SK-N-SH treated with all-trans-retinoic acid at 6 μM for 48 hours (cell line): ENCODE measurements at regions not wholly inside any gene's neighbourhood (a gene's known extent, or its start where the extent isn't known, plus 50 kb on each side); places are given as distances from the start of the nearest gene placed in this dataset.
A peak's percentile ranks its signal among the peaks of the same experiment; 100 is the strongest.

Source experiments
- ATAC-seq: fragments of 200-7000 bp; cut with Tn5 transposase; 3 replicates; pipeline ENCODE4 v1.9.1; 2020; ENCODE audit warnings: mild to moderate bottlenecking, moderate library complexity
- ARNTL ChIP-seq: fragments of 450-650 bp; formaldehyde crosslinking; IDR thresholded peaks from 2 replicates; pipeline ENCODE4 v1.5.0; 2020; ENCODE audit warnings: low read depth, mild to moderate bottlenecking, moderate library complexity, borderline replicate concordance
- BACH2 ChIP-seq: fragments of 250-450 bp; sonication (Bioruptor Pico); IDR thresholded peaks from 2 replicates; pipeline ENCODE4 v1.9.0; 2021; ENCODE audit warnings: mild to moderate bottlenecking, borderline replicate concordance
- CSDC2 ChIP-seq: fragments of 250-450 bp; sonication (Bioruptor Pico); IDR thresholded peaks from 2 replicates; pipeline ENCODE4 v1.5.0; 2020; ENCODE audit warnings: mild to moderate bottlenecking, moderate library complexity
- CSRNP3 ChIP-seq: fragments of 250-450 bp; sonication (Bioruptor Pico); IDR thresholded peaks from 2 replicates; pipeline ENCODE4 v1.5.1; 2021; ENCODE audit warnings: mild to moderate bottlenecking, moderate library complexity
- ESRRG ChIP-seq: fragments of 250-450 bp; sonication (Bioruptor Pico); IDR thresholded peaks from 2 replicates; pipeline ENCODE4 v1.6.1; 2021; ENCODE audit warnings: mild to moderate bottlenecking
- GLIS3 ChIP-seq: fragments of 250-450 bp; sonication (Bioruptor Pico); IDR thresholded peaks from 2 replicates; pipeline ENCODE4 v1.5.0; 2020; ENCODE audit warnings: mild to moderate bottlenecking, moderate library complexity
- ISL1 ChIP-seq: fragments of 250-450 bp; sonication (Bioruptor Pico); IDR thresholded peaks from 2 replicates; pipeline ENCODE4 v2.1.2; 2022; ENCODE audit warnings: mild to moderate bottlenecking, moderate library complexity
- OSR1 ChIP-seq: fragments of 250-450 bp; sonication (Bioruptor Pico); IDR thresholded peaks from 2 replicates; pipeline ENCODE4 v1.8.0; 2022; ENCODE audit warnings: moderate library complexity, mild to moderate bottlenecking, inconsistent platforms
- PATZ1 ChIP-seq: fragments of 250-450 bp; sonication (Bioruptor Pico); IDR thresholded peaks from 2 replicates; pipeline ENCODE4 v1.8.0; 2020; ENCODE audit warnings: mild to moderate bottlenecking, moderate library complexity, borderline replicate concordance
- POU6F1 ChIP-seq: fragments of 250-450 bp; sonication (Bioruptor Pico); IDR thresholded peaks from 2 replicates; pipeline ENCODE4 v1.8.0; 2021; ENCODE audit warnings: low read depth, mild to moderate bottlenecking, moderate library complexity, borderline replicate concordance
- PPARA ChIP-seq: fragments of 250-450 bp; sonication (Bioruptor Pico); IDR thresholded peaks from 2 replicates; pipeline ENCODE4 v1.5.0; 2020; ENCODE audit warnings: mild to moderate bottlenecking, borderline replicate concordance
- RARB ChIP-seq: fragments of 250-450 bp; sonication (Bioruptor Pico); IDR thresholded peaks from 2 replicates; pipeline ENCODE4 v1.8.0; 2021; ENCODE audit warnings: mild to moderate bottlenecking, moderate library complexity
- SNAI2 ChIP-seq: fragments of 250-450 bp; sonication (Bioruptor Pico); IDR thresholded peaks from 2 replicates; pipeline ENCODE4 v1.5.0; 2020; ENCODE audit warnings: mild to moderate bottlenecking, moderate library complexity
- TCF4 ChIP-seq: fragments of 250-450 bp; sonication (Bioruptor Pico); IDR thresholded peaks from 2 replicates; pipeline ENCODE4 v1.8.0; 2021; ENCODE audit warnings: mild to moderate bottlenecking, moderate library complexity, borderline replicate concordance
- TOX ChIP-seq: fragments of 250-450 bp; sonication (Bioruptor Pico); IDR thresholded peaks from 2 replicates; pipeline ENCODE4 v1.8.0; 2021; ENCODE audit warnings: mild to moderate bottlenecking, moderate library complexity, borderline replicate concordance
- ZC3H10 ChIP-seq: fragments of 250-450 bp; sonication (Bioruptor Pico); IDR thresholded peaks from 2 replicates; pipeline ENCODE4 v1.5.1; 2021; ENCODE audit warnings: mild to moderate bottlenecking, moderate library complexity
- ZFP3 ChIP-seq: fragments of 250-450 bp; sonication (Bioruptor Pico); IDR thresholded peaks from 2 replicates; pipeline ENCODE4 v1.5.0; 2020; ENCODE audit warnings: mild to moderate bottlenecking, moderate library complexity
- ZFP30 ChIP-seq: fragments of 450-650 bp; formaldehyde crosslinking; IDR thresholded peaks from 2 replicates; pipeline ENCODE4 v1.5.0; 2022; ENCODE audit warnings: mild to moderate bottlenecking, moderate library complexity
- ZNF565 ChIP-seq: fragments of 450-650 bp; formaldehyde crosslinking; conservative IDR thresholded peaks from 2 replicates; pipeline ENCODE4 v1.5.0; 2020; ENCODE audit warnings: low read depth, mild to moderate bottlenecking, moderate library complexity
- ZNF70 ChIP-seq: fragments of 450-650 bp; formaldehyde crosslinking; IDR thresholded peaks from 2 replicates; pipeline ENCODE4 v1.5.0; 2020; ENCODE audit warnings: mild to moderate bottlenecking, moderate library complexity
- TF ChIP-seq, protein P1 (sequence below): fragments of 250-450 bp; sonication (Bioruptor Pico); IDR thresholded peaks from 2 replicates; pipeline ENCODE4 v1.5.1; 2020; ENCODE audit warnings: low read depth, mild to moderate bottlenecking, moderate library complexity

- no peak for TF ChIP-seq GLIS3 (CRISPR knock-in tag)
- TF ChIP-seq CSDC2 (CRISPR knock-in tag) = no peak
- TF ChIP-seq POU6F1 (CRISPR knock-in tag) = no peak
- TF ChIP-seq ESRRG (CRISPR knock-in tag) = no peak
- no peak for TF ChIP-seq CSRNP3 (CRISPR knock-in tag)
- no peak for ATAC-seq
Observed at GRCh38 chr4:1559896-1560650, 124.0 kb downstream of the FAM53A start.

GRCh38 chr4:1558205-1558604 lies 125.9 kb downstream of the FAM53A start:
- TF ChIP-seq PPARA (CRISPR knock-in tag) (no peak), CSRNP3 (CRISPR knock-in tag) (no peak), ZFP3 (no peak), OSR1 (CRISPR knock-in tag) (no peak)
- ATAC-seq = 0 out of 3 replicates have a peak, but pooled peaks have one; percentile 7

- ATAC-seq = no peak
Observed at GRCh38 chr4:1557221-1557597, 126.9 kb downstream of the FAM53A start.

GRCh38 chr4:1556541-1557220 lies 127.4 kb downstream of the FAM53A start:
- TF ChIP-seq GLIS3 (CRISPR knock-in tag) = no peak
- no peak for TF ChIP-seq ZC3H10 (CRISPR knock-in tag)
- TF ChIP-seq TOX = no peak
- no peak for TF ChIP-seq ARNTL (CRISPR knock-in tag)
- no peak for TF ChIP-seq PATZ1
- ATAC-seq = peak; percentile 50; the same call in 2 of the 3 replicates

More at GRCh38 chr4:1557221-1557597, 126.9 kb downstream of the FAM53A start:
- TF ChIP-seq ZNF565 (CRISPR knock-in tag) (no peak), TCF4 (no peak), ZFP3 (no peak)

GRCh38 chr4:1554876-1555265 lies 129.2 kb downstream of the FAM53A start:
- TF ChIP-seq TOX (no peak), ZFP3 (no peak), GLIS3 (CRISPR knock-in tag) (no peak), POU6F1 (CRISPR knock-in tag) (no peak), BACH2 (CRISPR knock-in tag) (no peak), SNAI2 (CRISPR knock-in tag) (no peak), ISL1 (CRISPR knock-in tag) (no peak), RARB (CRISPR knock-in tag) (no peak), CSRNP3 (CRISPR knock-in tag) (no peak), PPARA (CRISPR knock-in tag) (no peak), ZNF565 (CRISPR knock-in tag) (no peak), TCF4 (no peak), ZFP30 (CRISPR knock-in tag) (no peak), ZNF70 (CRISPR knock-in tag) (no peak), ZC3H10 (CRISPR knock-in tag) (no peak)
- TF ChIP-seq, protein P1, sequence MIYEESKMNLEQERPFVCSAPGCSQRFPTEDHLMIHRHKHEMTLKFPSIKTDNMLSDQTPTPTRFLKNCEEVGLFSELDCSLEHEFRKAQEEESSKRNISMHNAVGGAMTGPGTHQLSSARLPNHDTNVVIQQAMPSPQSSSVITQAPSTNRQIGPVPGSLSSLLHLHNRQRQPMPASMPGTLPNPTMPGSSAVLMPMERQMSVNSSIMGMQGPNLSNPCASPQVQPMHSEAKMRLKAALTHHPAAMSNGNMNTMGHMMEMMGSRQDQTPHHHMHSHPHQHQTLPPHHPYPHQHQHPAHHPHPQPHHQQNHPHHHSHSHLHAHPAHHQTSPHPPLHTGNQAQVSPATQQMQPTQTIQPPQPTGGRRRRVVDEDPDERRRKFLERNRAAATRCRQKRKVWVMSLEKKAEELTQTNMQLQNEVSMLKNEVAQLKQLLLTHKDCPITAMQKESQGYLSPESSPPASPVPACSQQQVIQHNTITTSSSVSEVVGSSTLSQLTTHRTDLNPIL (CRISPR knock-in tag) = no peak
- TF ChIP-seq, all 23 proteins: peak for 0
- no peak for ATAC-seq
